SK-N-SH (cell line): ENCODE measurements at regions not wholly inside any gene's neighbourhood (a gene's known extent, or its start where the extent isn't known, plus 50 kb on each side); places are given as distances from the start of the nearest gene placed in this dataset.

ENCODE experiments used
- CTCF ChIA-PET: fragments of 300-600, 350-600 bp; formaldehyde crosslinking; extraction: SDS; loops from one replicate; lab custom pipeline; 2021; lab: Yijun Ruan, JAX
- POLR2A ChIA-PET: fragments of 350-600 bp; sonication (Branson Sonifier 250); formaldehyde crosslinking; extraction: SDS; loops from one replicate; lab custom pipeline; 2020; ENCODE audit warnings: antibody characterized with exemption, inconsistent platforms; lab: Yijun Ruan, JAX
- DNase-seq: peaks from one replicate; pipeline ENCODE4 v3.0.0; 2012
- H2AFZ ChIP-seq: fragments of 200-600 bp; sonication (generic); 2 replicates; pipeline ENCODE4 v1.8.1; 2016; ENCODE audit warnings: antibody characterized with exemption, mild to moderate bottlenecking, low read depth
- H3F3A ChIP-seq: fragments of 200-600 bp; sonication (generic); replicated peaks from 2 replicates; pipeline ENCODE3; 2016; ENCODE audit warnings: antibody characterized with exemption, mild to moderate bottlenecking; ENCODE audit not compliant: insufficient read depth
- H3K27ac ChIP-seq, 2 experiments: fragments of 200-500 bp in 1 of 2; fragments of 200-600 bp in 1 of 2; sonication (Bioruptor generic) in 1 of 2; sonication (generic), shearing (Covaris generic) in 1 of 2; 2 replicates each; pipeline versions ENCODE4 v1.5.1 to v1.6.1; 2014 to 2016; ENCODE audit warnings: low read depth in 2 of 2, inconsistent platforms in 1 of 2, low read length in 1 of 2, mild to moderate bottlenecking in 1 of 2, mixed read lengths in 1 of 2
- H3K27me3 ChIP-seq: fragments of 200-600 bp; sonication (generic), shearing (Covaris generic); 2 replicates; pipeline ENCODE4 v1.6.1; 2016; ENCODE audit warnings: mixed run types; ENCODE audit not compliant: insufficient read depth
- H3K36me3 ChIP-seq, 2 experiments: fragments of 200-500 bp in 1 of 2; fragments of 200-600 bp in 1 of 2; sonication (Bioruptor generic) in 1 of 2; sonication (generic) in 1 of 2; replicated peaks in 1 of 2; 2 replicates each; pipeline versions ENCODE3 to v1.5.1; 2014 to 2016; ENCODE audit warnings: low read length in 1 of 2, mild to moderate bottlenecking in 1 of 2; ENCODE audit not compliant: insufficient read depth in 2 of 2, control insufficient read depth in 1 of 2
- H3K4me1 ChIP-seq, 2 experiments: fragments of 200-500 bp in 1 of 2; fragments of 200-600 bp in 1 of 2; sonication (Bioruptor generic) in 1 of 2; sonication (generic), shearing (Covaris generic) in 1 of 2; 2 replicates each; pipeline versions ENCODE4 v1.5.1 to v1.6.1; 2014 to 2016; ENCODE audit warnings: low read depth in 1 of 2, low read length in 1 of 2, mixed run types in 1 of 2; ENCODE audit not compliant: insufficient read depth in 2 of 2, control insufficient read depth in 1 of 2
- H3K4me2 ChIP-seq: fragments of 200-600 bp; sonication (generic), shearing (Covaris generic); 2 replicates; pipeline ENCODE4 v1.6.1; 2017; ENCODE audit warnings: mixed run types
- H3K4me3 ChIP-seq, 2 experiments: fragments of 200-500 bp in 1 of 2; fragments of 200-600 bp in 1 of 2; sonication (Bioruptor generic) in 1 of 2; sonication (generic), shearing (Covaris generic) in 1 of 2; 2 replicates each; pipeline versions ENCODE4 v1.5.1 to v1.8.1; 2014 to 2016; ENCODE audit warnings: low read depth in 2 of 2, inconsistent platforms in 1 of 2, low read length in 1 of 2, mild to moderate bottlenecking in 1 of 2, mixed read lengths in 1 of 2, moderate library complexity in 1 of 2
- H3K79me2 ChIP-seq: fragments of 200-600 bp; sonication (generic); 2 replicates; pipeline ENCODE4 v1.8.1; 2017; ENCODE audit warnings: mild to moderate bottlenecking; ENCODE audit not compliant: insufficient read depth
- H3K9ac ChIP-seq: fragments of 200-600 bp; sonication (generic); 2 replicates; pipeline ENCODE4 v1.6.1; 2017; ENCODE audit warnings: mixed run types
- H3K9me2 ChIP-seq: fragments of 200-600 bp; sonication (generic); 2 replicates; pipeline ENCODE4 v1.6.1; 2017; ENCODE audit warnings: mixed run types
- H3K9me3 ChIP-seq: fragments of 200-600 bp; sonication (generic); 2 replicates; pipeline ENCODE4 v1.6.1; 2017; ENCODE audit warnings: mixed run types, mild to moderate bottlenecking, moderate library complexity
- H4K20me1 ChIP-seq: fragments of 200-600 bp; sonication (generic); 2 replicates; pipeline ENCODE4 v1.6.1; 2017; ENCODE audit warnings: mild to moderate bottlenecking, mixed run types; ENCODE audit not compliant: insufficient read depth
- FOXJ3 ChIP-seq: sonication (generic); formaldehyde crosslinking; IDR thresholded peaks from 2 replicates; pipeline ENCODE4 v1.5.1; 2020; ENCODE audit warnings: mild to moderate bottlenecking, missing genetic modification reagents
- PBX3 ChIP-seq: IDR thresholded peaks from 2 replicates; pipeline ENCODE4; 2012
- WGBS: methylation state at CpG from one replicate; pipeline ENCODE4 v1.1.6; 2017; ENCODE audit warnings: low lambda C conversion rate; 5-methylcytosine and 5-hydroxymethylcytosine counted together
- small RNA-seq, 7 experiments: library from RNA; depleted of rRNA; stranded (forward); fragments of <200 nt; gene quantifications; one replicate each; pipeline ENCODE3, GENCODE V24; 2012

- Histone ChIP-seq H3F3A (no peaks in the 10 kb centered on the region), H3K9ac (no peak overlapping the region), H3K27me3 (no peaks in the 10 kb centered on the region), H3K36me3 (no peaks in the 10 kb centered on the region), H3K4me1 (no peaks in the 10 kb centered on the region; a peak in 1 of 4 replicates), H3K79me2 (no peaks in the 10 kb centered on the region), H3K27ac (no peak overlapping the region)
- CTCF ChIA-PET, result no interaction called here
- POLR2A ChIA-PET, result no interaction called here
- no peak for DNase-seq
- TF ChIP-seq PBX3, result no peak
- no peak for TF ChIP-seq FOXJ3 (CRISPR knock-in tag)
- TF ChIP-seq, all 33 proteins: peak for 0
- Histone ChIP-seq H3K4me2 (no peak overlapping the region), H2AFZ (no peak overlapping the region), H3K9me2 (no peaks in the 10 kb centered on the region), H4K20me1 (no peaks in the 10 kb centered on the region), H3K4me3 (no peak overlapping the region), H3K9me3 (no peaks in the 10 kb centered on the region)
- 84% methylated on average over 3 of the region's 3 CpGs for WGBS
These were observed 52.8 kb upstream of the RGS17 start for GRCh38 chr6:153183925-153184324.

Small RNA genes lying in the stretch of these regions (small RNA-seq; reads per million reads assigned to genes)
- gene AL603908.1, result 0 reads per million in 7 experiments
- gene MTND3P20, result 0 reads per million in 7 experiments
- 0 reads per million in 7 experiments for gene MTND4LP20
- gene RNA5SP225, result 0 to 0.29 (median 0.06) reads per million in 7 experiments
- 0 reads per million in 7 experiments for gene RNU6-896P
